ENCODE measurements at regions not wholly inside any gene's neighbourhood (a gene's known extent, or its start where the extent isn't known, plus 50 kb on each side); places are given as distances from the start of the nearest gene placed in this dataset.

GRCh38 chr11:134789104-134789503 lies 377.1 kb upstream of the B3GAT1 start:
- DNase-seq (ENCODE audit: low spot score) (no peak), ATAC-seq (ENCODE audit: low read depth) (no peak)
- no peak for TF ChIP-seq CTCF (IDR thresholded peaks at IDR 0.05; ENCODE audit: poor library complexity, severe bottlenecking)
- Histone ChIP-seq H3K36me3 (ENCODE audit: low read depth) (no peaks in the 10 kb centered on the region), H3K27me3 (ENCODE audit: insufficient read depth, poor library complexity, severe bottlenecking) (peaks cover 27% of the 10 kb centered on the region), H3K4me1 (ENCODE audit: insufficient read depth, poor library complexity, severe bottlenecking) (no peaks in the 10 kb centered on the region), H3K27ac (ENCODE audit: poor library complexity, severe bottlenecking) (no peak overlapping the region), H3K9me3 (ENCODE audit: severe bottlenecking) (no peaks in the 10 kb centered on the region), H3K4me3 (ENCODE audit: severe bottlenecking) (no peak overlapping the region)

GRCh38 chr11:134786636-134787035 lies 374.6 kb upstream of the B3GAT1 start:
- H3K4me3 ChIP-seq (ENCODE audit: severe bottlenecking) = no peak overlapping the region
- peaks cover 37% of the 10 kb centered on the region for H3K27me3 ChIP-seq (ENCODE audit: insufficient read depth, poor library complexity, severe bottlenecking)
- DNase-seq (ENCODE audit: low spot score) (no peak), ATAC-seq (ENCODE audit: low read depth) (no peak)
- no peaks in the 10 kb centered on the region for H3K36me3 ChIP-seq (ENCODE audit: low read depth)
- H3K27ac ChIP-seq (ENCODE audit: poor library complexity, severe bottlenecking) = no peak overlapping the region
- no peak for TF ChIP-seq CTCF (IDR thresholded peaks at IDR 0.05; ENCODE audit: poor library complexity, severe bottlenecking)
- no peaks in the 10 kb centered on the region for H3K4me1 ChIP-seq (ENCODE audit: insufficient read depth, poor library complexity, severe bottlenecking)
- no peaks in the 10 kb centered on the region for H3K9me3 ChIP-seq (ENCODE audit: severe bottlenecking)

GRCh38 chr11:134785660-134786284 lies 373.7 kb upstream of the B3GAT1 start:
- Histone ChIP-seq H3K27ac (ENCODE audit: poor library complexity, severe bottlenecking) (no peak overlapping the region), H3K4me3 (ENCODE audit: severe bottlenecking) (no peak overlapping the region), H3K27me3 (ENCODE audit: insufficient read depth, poor library complexity, severe bottlenecking) (peaks cover 36% of the 10 kb centered on the region), H3K36me3 (ENCODE audit: low read depth) (no peaks in the 10 kb centered on the region), H3K9me3 (ENCODE audit: severe bottlenecking) (no peaks in the 10 kb centered on the region), H3K4me1 (ENCODE audit: insufficient read depth, poor library complexity, severe bottlenecking) (no peaks in the 10 kb centered on the region)
- ATAC-seq (ENCODE audit: low read depth) (no peak), DNase-seq (ENCODE audit: low spot score) (no peak)
- no peak for TF ChIP-seq CTCF (IDR thresholded peaks at IDR 0.05; ENCODE audit: poor library complexity, severe bottlenecking)

GRCh38 chr11:134785059-134785458 lies 373.0 kb upstream of the B3GAT1 start:
- no peaks in the 10 kb centered on the region for H3K36me3 ChIP-seq (ENCODE audit: low read depth)
- H3K4me3 ChIP-seq (ENCODE audit: severe bottlenecking) = no peak overlapping the region
- H3K9me3 ChIP-seq (ENCODE audit: severe bottlenecking) = no peaks in the 10 kb centered on the region
- H3K27me3 ChIP-seq (ENCODE audit: insufficient read depth, poor library complexity, severe bottlenecking) = peaks cover 42% of the 10 kb centered on the region
- no peaks in the 10 kb centered on the region for H3K4me1 ChIP-seq (ENCODE audit: insufficient read depth, poor library complexity, severe bottlenecking)
- ATAC-seq (ENCODE audit: low read depth) (no peak), DNase-seq (ENCODE audit: low spot score) (no peak)
- no peak for TF ChIP-seq CTCF (IDR thresholded peaks at IDR 0.05; ENCODE audit: poor library complexity, severe bottlenecking)
- H3K27ac ChIP-seq (ENCODE audit: poor library complexity, severe bottlenecking) = no peak overlapping the region

- Histone ChIP-seq H3K9me3 (ENCODE audit: severe bottlenecking) (no peaks in the 10 kb centered on the region), H3K27ac (ENCODE audit: poor library complexity, severe bottlenecking) (no peak overlapping the region), H3K27me3 (ENCODE audit: insufficient read depth, poor library complexity, severe bottlenecking) (peaks cover 38% of the 10 kb centered on the region), H3K4me3 (ENCODE audit: severe bottlenecking) (no peak overlapping the region), H3K4me1 (ENCODE audit: insufficient read depth, poor library complexity, severe bottlenecking) (no peaks in the 10 kb centered on the region), H3K36me3 (ENCODE audit: low read depth) (no peaks in the 10 kb centered on the region)
- ATAC-seq (ENCODE audit: low read depth) = no peak
- no peak for DNase-seq (ENCODE audit: low spot score)
- no peak for TF ChIP-seq CTCF (IDR thresholded peaks at IDR 0.05; ENCODE audit: poor library complexity, severe bottlenecking)
Observed at GRCh38 chr11:134784568-134784967, 372.5 kb upstream of the B3GAT1 start.
